Activated T-cell treated with anti-CD3 and anti-CD28 coated beads for 48 hours (primary cell): ENCODE measurements at regions not wholly inside any gene's neighbourhood (a gene's known extent, or its start where the extent isn't known, plus 50 kb on each side); places are given as distances from the start of the nearest gene placed in this dataset.

ENCODE experiments used
- DNase-seq: peaks from one replicate; pipeline ENCODE4 v3.0.0-alpha.2; 2020; ENCODE audit warnings: low read depth

DNA sequence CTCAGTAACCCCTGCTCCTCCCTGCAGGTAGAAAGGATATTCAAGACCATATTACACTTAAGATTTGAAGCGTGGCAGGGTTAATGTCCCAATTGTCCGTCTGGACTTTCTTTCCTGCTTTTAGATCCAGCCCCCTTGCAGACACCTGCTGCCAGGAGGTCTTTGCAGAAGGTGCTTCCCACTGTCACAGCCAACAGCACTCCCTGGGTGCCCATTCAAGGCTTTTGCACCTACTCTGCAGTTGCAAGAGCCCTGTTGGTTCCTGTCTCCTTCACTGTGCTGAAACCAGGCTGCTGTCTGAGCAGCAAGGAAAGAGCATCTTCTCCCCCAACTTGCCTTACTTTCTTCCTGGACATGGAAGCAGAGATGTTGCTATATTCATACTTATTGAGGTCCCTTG is 1043.0 kb upstream of the POU3F3 start:
- no peak for DNase-seq

- DNase-seq: no peak
Measured at GRCh38 chr2:103814016-103814415, 1039.9 kb upstream of the POU3F3 start.

DNA sequence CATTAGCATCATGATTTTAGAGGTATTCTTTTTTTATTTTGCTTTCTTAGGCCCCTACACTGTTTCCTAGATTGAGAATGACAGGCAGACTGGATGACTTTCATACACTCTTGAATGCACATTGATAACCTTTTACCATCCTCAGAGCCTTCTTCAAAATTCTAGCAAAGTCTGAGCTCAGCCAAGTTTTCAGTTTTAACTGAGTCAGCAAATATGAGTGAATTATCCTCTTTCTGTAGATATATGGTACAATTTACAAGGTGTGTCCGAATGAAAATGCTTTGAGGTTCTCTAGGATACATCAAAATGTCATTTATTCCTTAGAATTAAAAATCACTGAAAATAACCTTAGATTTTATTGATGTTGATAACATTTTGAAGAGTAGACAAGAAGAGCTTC is 1038.2 kb upstream of the POU3F3 start:
- no peak for DNase-seq

- no peak for DNase-seq
Measured at GRCh38 chr2:103817746-103818145, 1036.2 kb upstream of the POU3F3 start.

- DNase-seq: no peak
Measured at GRCh38 chr2:103818176-103818575, 1035.7 kb upstream of the POU3F3 start.

DNA sequence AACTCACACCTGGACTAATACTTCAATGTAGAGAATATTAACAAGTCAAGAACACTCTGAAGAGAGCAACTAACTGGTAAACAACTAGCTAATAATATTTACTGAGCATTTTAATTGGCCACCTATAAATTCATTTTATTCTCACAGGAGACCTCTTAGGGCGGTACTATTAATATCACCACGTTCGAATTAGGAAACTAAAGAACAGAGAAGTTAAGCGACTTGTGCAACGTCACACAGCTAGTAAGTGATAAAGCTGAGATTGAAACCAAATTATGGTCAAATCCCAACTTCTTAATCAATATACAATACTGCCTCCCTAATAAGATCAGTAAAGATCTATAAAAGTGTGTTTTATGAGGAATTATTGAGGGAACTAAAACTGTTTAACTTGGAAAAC is 1034.3 kb upstream of the POU3F3 start:
- no peak for DNase-seq

GRCh38 chr2:103823847-103824246 is 1030.1 kb upstream of the POU3F3 start:
- DNase-seq: no peak

DNA sequence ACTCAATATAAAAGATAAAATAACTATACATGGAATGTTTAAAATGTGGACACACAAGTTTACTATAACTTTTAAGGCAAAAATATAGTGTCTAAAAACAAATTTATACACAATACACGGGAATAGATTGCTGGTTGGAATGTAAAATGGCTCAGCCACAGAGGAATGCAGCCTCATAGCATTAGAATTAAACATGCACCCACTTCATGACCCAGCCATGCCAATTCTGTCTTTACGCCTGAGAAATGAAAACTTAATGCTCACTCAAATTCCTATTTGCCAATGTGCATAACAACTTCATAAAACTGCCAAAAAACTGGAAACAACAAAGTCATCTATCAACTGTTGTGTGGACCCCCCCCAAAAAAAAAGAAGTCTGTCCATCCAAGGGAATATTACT is 1006.6 kb upstream of the POU3F3 start:
- DNase-seq: no peak

DNA sequence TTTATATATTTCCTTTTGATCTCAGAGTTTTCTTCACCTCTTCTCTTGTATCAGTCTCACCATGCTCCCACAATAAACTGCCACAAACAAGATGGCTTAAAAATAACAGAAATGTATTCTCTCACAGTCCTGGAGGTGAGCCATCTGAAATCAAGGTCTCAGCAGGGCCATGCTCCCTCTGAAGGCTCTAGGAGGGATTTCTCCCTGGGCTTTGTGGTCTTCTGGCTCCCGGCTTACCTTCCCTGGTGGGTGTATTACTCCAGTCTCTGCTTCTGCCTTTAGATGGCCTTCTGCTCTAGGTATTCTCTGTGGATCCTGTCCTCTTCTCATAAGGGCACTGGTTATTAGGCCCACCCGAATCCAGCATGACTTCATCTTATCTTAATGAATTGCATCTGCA is 994.7 kb upstream of the POU3F3 start:
- DNase-seq: no peak

DNA sequence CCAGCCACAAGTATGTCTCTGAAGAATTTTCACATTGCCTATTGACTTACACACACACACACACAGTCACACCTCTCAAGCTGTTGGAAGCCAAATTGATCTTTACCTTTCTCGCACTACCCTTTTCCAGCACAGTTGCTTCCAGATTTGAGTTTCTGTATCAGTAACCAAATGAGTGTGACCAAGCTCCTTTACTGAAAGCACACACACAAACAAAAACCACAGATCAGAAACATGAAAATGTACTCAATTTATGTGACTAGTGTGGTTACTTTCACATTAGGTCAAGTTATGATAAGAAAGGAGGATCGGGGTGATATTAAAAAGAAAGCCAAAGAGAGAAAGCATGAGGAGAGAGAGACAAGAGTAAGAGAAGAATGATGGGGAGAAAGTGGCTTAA is 993.9 kb upstream of the POU3F3 start:
- no peak for DNase-seq

- no peak for DNase-seq
Measured at GRCh38 chr2:103868396-103868795, 985.5 kb upstream of the POU3F3 start.

GRCh38 chr2:103873716-103874351 is 980.1 kb upstream of the POU3F3 start:
- no peak for DNase-seq

GRCh38 chr2:103875131-103875530 is 978.8 kb upstream of the POU3F3 start:
- no peak for DNase-seq

GRCh38 chr2:103875531-103875930 is 978.4 kb upstream of the POU3F3 start:
- no peak for DNase-seq

DNA sequence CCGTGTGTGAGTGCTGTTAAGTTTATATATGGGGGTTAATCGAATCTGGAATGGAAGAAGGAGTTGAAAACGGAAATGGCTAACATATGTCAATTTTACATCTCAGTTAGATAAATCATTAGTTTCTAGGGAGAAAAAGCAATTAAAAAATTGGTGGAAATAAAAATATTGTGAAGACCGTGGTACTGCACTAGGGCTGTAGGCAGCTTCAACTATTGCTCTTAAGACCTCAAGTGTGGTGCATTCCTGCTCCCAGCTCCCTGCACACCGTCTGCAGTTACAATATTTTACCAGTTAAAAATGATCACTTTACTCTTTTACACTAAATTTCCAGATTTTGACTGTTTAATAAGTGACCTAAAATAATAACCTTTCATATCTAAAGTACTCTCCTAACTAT is 977.3 kb upstream of the POU3F3 start:
- no peak for DNase-seq

GRCh38 chr2:103879101-103879500 is 974.8 kb upstream of the POU3F3 start:
- DNase-seq: no peak

DNA sequence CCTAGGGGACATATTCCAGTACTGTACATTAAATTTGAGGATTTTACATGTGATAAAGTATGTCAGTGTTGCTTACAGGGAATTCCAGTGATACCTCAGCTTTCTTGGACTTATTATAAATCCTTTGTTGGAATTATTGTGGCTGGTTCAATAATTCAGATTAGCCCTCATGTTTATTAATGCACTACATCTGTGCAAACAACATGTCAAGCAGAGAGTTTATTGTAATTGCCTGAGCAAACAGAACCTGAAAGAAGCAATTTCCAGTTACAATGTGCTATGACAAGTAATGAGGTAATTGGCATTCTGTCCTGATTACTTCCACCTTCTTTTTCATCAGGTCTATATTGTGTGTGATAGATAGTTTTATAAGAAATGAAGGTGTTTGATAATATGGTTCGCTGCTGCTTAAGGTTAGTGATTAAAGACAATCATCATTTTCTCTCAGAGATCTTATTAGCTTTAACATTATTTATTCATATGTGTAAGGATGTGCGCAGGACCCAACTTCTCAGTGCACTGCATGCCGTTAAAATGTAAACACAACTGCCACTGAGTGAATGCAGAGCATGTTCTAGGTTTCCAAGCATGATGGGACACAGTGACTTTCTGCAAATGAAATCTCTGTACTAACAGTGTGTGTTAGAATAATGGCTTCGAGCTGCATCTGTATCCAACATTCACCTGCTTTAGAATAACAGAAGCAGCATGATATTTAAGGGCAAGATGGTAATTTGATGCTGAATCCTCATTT is 973.7 kb upstream of the POU3F3 start:
- DNase-seq: no peak

DNA sequence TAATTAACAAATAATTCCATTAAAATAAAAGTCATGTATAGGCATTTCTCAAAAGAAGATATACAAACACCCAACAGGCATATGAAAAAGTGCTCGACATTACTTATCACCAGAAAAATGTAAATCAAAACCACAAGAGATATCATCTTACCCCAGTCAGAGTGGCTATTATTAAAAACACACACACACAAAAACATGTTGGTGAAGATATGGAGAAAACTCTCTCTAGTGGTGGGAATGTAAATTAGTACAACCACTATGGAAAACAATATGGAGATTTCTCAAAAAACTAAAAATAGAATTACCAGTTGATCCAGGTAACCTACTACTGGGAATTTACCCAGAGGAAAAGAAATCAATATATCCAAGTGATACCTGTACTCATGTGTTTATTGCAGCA is 966.3 kb upstream of the POU3F3 start:
- DNase-seq: no peak

GRCh38 chr2:103896182-103896581 is 957.7 kb upstream of the POU3F3 start:
- DNase-seq: no peak

DNA sequence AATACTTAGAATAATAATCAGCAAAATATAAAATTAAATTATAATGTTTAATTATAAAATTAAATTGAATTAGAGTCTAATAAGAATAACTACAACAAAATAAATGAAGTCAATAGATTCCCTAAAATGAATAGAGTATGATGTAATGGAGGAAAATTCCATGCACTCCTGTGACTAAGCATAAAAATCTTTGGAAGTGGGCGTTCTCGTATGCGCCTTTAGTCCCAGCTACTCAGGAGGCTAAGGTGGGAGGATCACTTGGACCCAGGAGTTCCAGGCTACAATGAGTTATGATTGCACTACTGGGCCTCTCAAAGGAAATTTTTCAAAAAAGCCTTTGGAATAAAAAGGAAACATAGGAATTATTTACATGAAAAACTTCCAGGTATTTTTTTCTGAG is 955.4 kb upstream of the POU3F3 start:
- DNase-seq: no peak

DNA sequence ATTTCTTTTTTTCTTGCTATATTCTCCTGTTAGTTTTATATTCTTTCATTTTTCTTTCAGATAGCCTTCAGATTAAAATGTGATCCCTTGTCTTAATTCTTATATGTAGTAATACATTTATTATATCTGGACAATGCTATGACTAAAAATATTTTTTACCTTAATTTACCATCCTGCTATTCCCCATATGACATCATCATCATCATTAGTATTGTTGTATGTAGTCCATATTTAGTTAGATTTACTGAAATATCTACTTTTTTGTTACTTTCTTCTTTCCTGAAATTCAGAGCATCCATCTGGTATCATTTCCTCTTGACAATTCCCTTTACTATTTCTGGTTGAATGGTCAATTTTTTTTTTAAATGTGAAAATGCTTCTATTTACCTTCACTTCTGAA is 951.6 kb upstream of the POU3F3 start:
- no peak for DNase-seq

DNA sequence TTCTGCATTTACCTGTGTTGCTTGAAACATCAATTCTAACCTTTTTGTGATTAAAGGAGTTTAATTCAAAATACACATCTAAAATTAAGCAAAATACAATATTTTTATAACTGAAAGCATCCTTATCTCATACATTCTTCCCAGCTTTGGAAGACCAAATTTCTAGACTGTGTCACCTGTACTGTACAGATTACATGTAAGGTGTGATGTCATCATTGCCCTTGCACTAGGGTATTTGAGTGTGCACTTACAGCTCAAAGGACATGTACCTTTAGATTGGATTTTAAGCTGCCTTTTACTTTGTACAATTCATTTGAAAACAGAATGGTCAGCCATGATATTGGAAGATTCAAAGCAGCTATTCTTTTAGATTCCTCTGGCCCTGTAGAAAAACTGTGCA is 932.8 kb upstream of the POU3F3 start:
- no peak for DNase-seq

DNA sequence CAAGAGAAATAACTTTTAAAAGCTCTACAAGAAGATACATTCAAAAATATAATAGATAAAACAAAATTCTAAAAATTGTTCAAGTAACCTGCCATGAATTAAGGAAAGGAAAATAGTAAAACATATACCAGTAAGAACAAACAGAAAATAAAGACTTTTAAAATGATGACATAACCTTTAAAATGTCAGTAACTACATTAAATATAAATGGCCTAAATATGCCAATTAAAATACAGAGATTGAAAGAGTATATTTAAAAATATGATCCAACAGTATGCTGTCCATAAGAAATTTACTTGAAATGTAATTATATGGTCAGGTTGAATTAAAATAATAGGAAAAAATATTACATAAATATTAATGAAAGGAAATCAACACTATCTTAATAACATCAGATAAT is 911.7 kb upstream of the POU3F3 start:
- DNase-seq: no peak

- no peak for DNase-seq
Measured at GRCh38 chr2:103945083-103945482, 908.8 kb upstream of the POU3F3 start.
